ENCODE measurements at regions not wholly inside any gene's neighbourhood (a gene's known extent, or its start where the extent isn't known, plus 50 kb on each side); places are given as distances from the start of the nearest gene placed in this dataset.

GRCh38 chr11:82089426-82089825, 644.2 kb downstream of the FAM181B start:
- TF ChIP-seq POLR2A (IDR thresholded peaks at IDR 0.05; ENCODE audit: low read depth, low read length) = no peak
- TF ChIP-seq FOS (IDR thresholded peaks at IDR 0.05; ENCODE audit: borderline replicate concordance, insufficient read depth, low read length) = no peak
- TF ChIP-seq EZH2 (IDR thresholded peaks at IDR 0.05; ENCODE audit: borderline replicate concordance, low read depth, low read length, severe bottlenecking) = no peak
- no peak for TF ChIP-seq CTCF (IDR thresholded peaks at IDR 0.05; ENCODE audit: extremely low read depth in 1 of 2, insufficient read depth in 1 of 2, low read depth in 1 of 2, low read length in 2 of 2)
- TF ChIP-seq POLR2AphosphoS5 (IDR thresholded peaks at IDR 0.05; ENCODE audit: insufficient read depth, low read depth, low read length) = no peak
- no peak for TF ChIP-seq JUN (IDR thresholded peaks at IDR 0.05; ENCODE audit: borderline replicate concordance, insufficient read depth, insufficient read length, low read depth)
- no peak for TF ChIP-seq MYC (IDR thresholded peaks at IDR 0.05; ENCODE audit: low read depth, low read length)
- Histone ChIP-seq H4K20me1 (replicated peaks; ENCODE audit: control insufficient read depth, extremely low read depth, insufficient read depth, low read length) (no peaks in the 10 kb centered on the region), H3K27me3 (ENCODE audit: control insufficient read depth in 2 of 2, insufficient read depth in 2 of 2, low read length in 2 of 2) (no peaks in the 10 kb centered on the region), H3K4me2 (ENCODE audit: insufficient read depth, low read length) (no peak overlapping the region), H3K4me3 (replicated peaks in 1 of 3; ENCODE audit: insufficient read depth in 1 of 3, low read depth in 1 of 3, low read length in 3 of 3) (no peak overlapping the region), H3K9ac (replicated peaks; ENCODE audit: extremely low read depth, insufficient read depth, low read length) (no peak overlapping the region), H3K9me1 (replicated peaks; ENCODE audit: control insufficient read depth, extremely low read depth, insufficient read depth, low read length) (no peaks in the 10 kb centered on the region), H2AFZ (ENCODE audit: low read depth, low read length) (no peak overlapping the region), H3K36me3 (ENCODE audit: control insufficient read depth in 2 of 2, extremely low read depth in 1 of 2, insufficient read depth in 2 of 2, low read length in 2 of 2) (no peaks in the 10 kb centered on the region), H3K79me2 (ENCODE audit: control insufficient read depth, insufficient read depth, low read length) (no peaks in the 10 kb centered on the region), H3K27ac (ENCODE audit: insufficient read depth, low read depth, low read length) (no peak overlapping the region), H3K9me3 (replicated peaks; ENCODE audit: control insufficient read depth, insufficient read depth, low read length) (peaks cover 2% of the 10 kb centered on the region), H3K4me1 (ENCODE audit: control insufficient read depth, extremely low read depth, insufficient read depth, low read length) (no peaks in the 10 kb centered on the region)
- POLR2A ChIA-PET = no interaction called here
- intact Hi-C loops (cut with micrococcal nuclease) = no loop called here
- dilution Hi-C loops (cut with MboI; ENCODE audit: extremely low pct_ligation_motif_present, low sequenced_read_pairs) = no loop called here
- no TSS peak for BruUV-seq (replicated peaks)
- CTCF ChIA-PET = no interaction called here
- FAIRE-seq = no peak
- no peak for DNase-seq (ENCODE audit: low read depth, low spot score)

- Histone ChIP-seq H4K20me1 (replicated peaks; ENCODE audit: control insufficient read depth, extremely low read depth, insufficient read depth, low read length) (no peaks in the 10 kb centered on the region), H3K4me1 (ENCODE audit: control insufficient read depth, extremely low read depth, insufficient read depth, low read length) (no peaks in the 10 kb centered on the region), H3K9me3 (replicated peaks; ENCODE audit: control insufficient read depth, insufficient read depth, low read length) (peaks cover 2% of the 10 kb centered on the region), H3K27ac (ENCODE audit: insufficient read depth, low read depth, low read length) (no peak overlapping the region), H3K9ac (replicated peaks; ENCODE audit: extremely low read depth, insufficient read depth, low read length) (no peak overlapping the region), H3K4me3 (replicated peaks in 1 of 3; ENCODE audit: insufficient read depth in 1 of 3, low read depth in 1 of 3, low read length in 3 of 3) (no peak overlapping the region), H3K9me1 (replicated peaks; ENCODE audit: control insufficient read depth, extremely low read depth, insufficient read depth, low read length) (no peaks in the 10 kb centered on the region), H3K79me2 (ENCODE audit: control insufficient read depth, insufficient read depth, low read length) (no peaks in the 10 kb centered on the region), H3K36me3 (ENCODE audit: control insufficient read depth in 2 of 2, extremely low read depth in 1 of 2, insufficient read depth in 2 of 2, low read length in 2 of 2) (no peaks in the 10 kb centered on the region), H3K27me3 (ENCODE audit: control insufficient read depth in 2 of 2, insufficient read depth in 2 of 2, low read length in 2 of 2) (no peaks in the 10 kb centered on the region), H3K4me2 (ENCODE audit: insufficient read depth, low read length) (no peak overlapping the region), H2AFZ (ENCODE audit: low read depth, low read length) (no peak overlapping the region)
- TF ChIP-seq POLR2A (IDR thresholded peaks at IDR 0.05; ENCODE audit: low read depth, low read length) (no peak), MYC (IDR thresholded peaks at IDR 0.05; ENCODE audit: low read depth, low read length) (no peak), FOS (IDR thresholded peaks at IDR 0.05; ENCODE audit: borderline replicate concordance, insufficient read depth, low read length) (no peak), JUN (IDR thresholded peaks at IDR 0.05; ENCODE audit: borderline replicate concordance, insufficient read depth, insufficient read length, low read depth) (no peak), MAX (IDR thresholded peaks at IDR 0.05; ENCODE audit: insufficient read depth, insufficient read length) (no peak), GATA2 (IDR thresholded peaks at IDR 0.05; ENCODE audit: insufficient read depth, insufficient read length, low read depth, low read length) (no peak), EZH2 (IDR thresholded peaks at IDR 0.05; ENCODE audit: borderline replicate concordance, low read depth, low read length, severe bottlenecking) (no peak), CTCF (IDR thresholded peaks at IDR 0.05; ENCODE audit: extremely low read depth in 1 of 2, insufficient read depth in 1 of 2, low read depth in 1 of 2, low read length in 2 of 2) (no peak)
- FAIRE-seq = no peak
- BruUV-seq (replicated peaks) = no TSS peak
- intact Hi-C loops (cut with micrococcal nuclease) (no loop called here), dilution Hi-C loops (cut with MboI; ENCODE audit: extremely low pct_ligation_motif_present, low sequenced_read_pairs) (no loop called here)
- no peak for DNase-seq (ENCODE audit: low read depth, low spot score)
- POLR2A ChIA-PET = no interaction called here
- CTCF ChIA-PET = no interaction called here
These were observed 648.2 kb downstream of the FAM181B start for GRCh38 chr11:82085493-82085892.
